ENCODE measurements at regions not wholly inside any gene's neighbourhood (a gene's known extent, or its start where the extent isn't known, plus 50 kb on each side); places are given as distances from the start of the nearest gene placed in this dataset.

DNA sequence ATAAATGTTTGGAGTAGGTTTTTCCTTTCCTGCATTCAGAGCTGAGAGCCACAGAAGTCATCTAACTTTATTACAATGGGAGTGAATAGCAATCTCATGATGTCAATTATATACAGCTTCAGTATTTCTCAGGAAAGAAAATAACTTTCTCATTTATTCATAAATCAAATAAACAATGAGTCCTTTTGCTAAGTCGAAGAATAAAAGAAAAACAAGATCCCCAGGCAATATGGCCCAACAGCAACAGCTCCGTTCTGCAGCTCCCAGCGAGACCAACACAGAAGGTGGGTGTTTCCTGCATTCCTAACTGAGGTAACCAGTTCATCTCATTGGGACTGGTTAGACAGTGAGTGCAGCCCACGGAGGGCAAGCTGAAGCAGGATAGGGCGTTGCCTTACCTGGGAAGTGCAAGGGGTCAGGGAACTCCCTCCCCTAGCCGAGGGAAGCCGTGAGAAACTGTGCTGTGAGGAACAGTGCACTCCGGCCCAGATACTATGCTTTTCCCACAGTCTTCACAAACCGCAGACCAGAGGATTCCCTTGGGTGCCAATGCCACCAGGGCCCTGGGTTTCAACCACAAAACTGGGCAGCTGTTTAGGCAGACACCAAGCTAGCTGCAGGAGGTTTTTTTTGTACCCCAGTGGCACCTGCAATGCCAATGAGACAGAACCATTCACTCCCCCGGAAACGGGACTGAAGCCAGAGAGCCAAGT lies 128.2 kb downstream of the SLITRK1 start:
- POLR2A ChIA-PET, result no interaction called here

DNA sequence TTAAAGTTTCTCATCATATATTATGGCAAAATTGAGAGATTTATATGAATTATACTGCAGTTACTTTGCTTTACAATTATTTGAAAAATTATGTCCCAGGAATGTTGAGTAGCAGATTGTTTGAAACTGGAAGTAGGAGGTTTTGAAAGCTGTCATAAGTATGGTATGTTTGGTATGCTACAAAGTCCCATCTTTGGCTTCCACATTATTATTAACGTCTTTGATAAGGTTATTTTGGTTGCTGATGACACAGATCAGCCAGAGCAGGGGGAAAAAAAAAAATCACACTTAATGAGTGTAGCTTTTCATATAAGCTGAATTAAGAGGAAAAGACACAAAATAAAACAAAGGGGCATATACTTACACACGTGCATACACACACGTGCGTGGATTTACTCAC lies 130.1 kb downstream of the SLITRK1 start:
- H3K79me2 ChIP-seq (ENCODE audit: control insufficient read depth, insufficient read depth, low read length), result no peaks in the 10 kb centered on the region
- no peak overlapping the region for H3K27ac ChIP-seq (ENCODE audit: low read length in 2 of 2)
- no peak overlapping the region for H2AFZ ChIP-seq (ENCODE audit: insufficient read depth, low read depth, low read length, poor library complexity, severe bottlenecking)
- no peaks in the 10 kb centered on the region for H3K9me3 Mint-ChIP-seq (ENCODE audit: insufficient read depth)
- H3K4me3 ChIP-seq (ENCODE audit: control extremely low read depth in 1 of 5, extremely low read depth in 1 of 5, insufficient read depth in 1 of 5, low read depth in 2 of 5, low read length in 4 of 5), result no peak overlapping the region
- H3K27ac Mint-ChIP-seq, result no peak overlapping the region
- no CpG with 5 or more reads among the region's 4 CpGs for WGBS (ENCODE audit: insufficient coverage)
- H3K27me3 Mint-ChIP-seq, result no peaks in the 10 kb centered on the region
- H3K9ac ChIP-seq (ENCODE audit: low read length), result no peak overlapping the region
- POLR2A ChIA-PET, result no interaction called here
- H3K4me1 ChIP-seq (ENCODE audit: control insufficient read depth in 2 of 2, insufficient read depth in 2 of 2, low read length in 2 of 2), result no peaks in the 10 kb centered on the region
- H3K36me3 ChIP-seq (replicated peaks in 1 of 2; ENCODE audit: control extremely low read depth in 1 of 2, control insufficient read depth in 1 of 2, extremely low read depth in 1 of 2, insufficient read depth in 2 of 2, low read length in 1 of 2), result no peaks in the 10 kb centered on the region
- H3K4me1 Mint-ChIP-seq, result no peaks in the 10 kb centered on the region
- no peaks in the 10 kb centered on the region for H3K27me3 ChIP-seq (replicated peaks in 1 of 4; ENCODE audit: control extremely low read depth in 1 of 4, control insufficient read depth in 3 of 4, insufficient read depth in 4 of 4, low read length in 3 of 4)
- no peak overlapping the region for H3K4me2 ChIP-seq (replicated peaks; ENCODE audit: low read depth, low read length, poor library complexity, severe bottlenecking)
- no peaks in the 10 kb centered on the region for H4K20me1 ChIP-seq (ENCODE audit: control insufficient read depth, insufficient read depth, low read length, poor library complexity, severe bottlenecking)
- H3K4me3 Mint-ChIP-seq, result no peak overlapping the region
- peaks cover 0 to 17% (median 1%) of the 10 kb centered on the region in 3 donors for H3K9me3 ChIP-seq (ENCODE audit: control extremely low read depth in 1 of 3, control insufficient read depth in 2 of 3, insufficient read depth in 1 of 3, low read length in 2 of 3)
- intact Hi-C loops (cut with micrococcal nuclease), result no loop called here
- TF ChIP-seq EZH2 (IDR thresholded peaks at IDR 0.05; ENCODE audit: borderline replicate concordance, insufficient read depth, low read depth, low read length, poor library complexity, severe bottlenecking), result no peak
- TF ChIP-seq, protein P1, sequence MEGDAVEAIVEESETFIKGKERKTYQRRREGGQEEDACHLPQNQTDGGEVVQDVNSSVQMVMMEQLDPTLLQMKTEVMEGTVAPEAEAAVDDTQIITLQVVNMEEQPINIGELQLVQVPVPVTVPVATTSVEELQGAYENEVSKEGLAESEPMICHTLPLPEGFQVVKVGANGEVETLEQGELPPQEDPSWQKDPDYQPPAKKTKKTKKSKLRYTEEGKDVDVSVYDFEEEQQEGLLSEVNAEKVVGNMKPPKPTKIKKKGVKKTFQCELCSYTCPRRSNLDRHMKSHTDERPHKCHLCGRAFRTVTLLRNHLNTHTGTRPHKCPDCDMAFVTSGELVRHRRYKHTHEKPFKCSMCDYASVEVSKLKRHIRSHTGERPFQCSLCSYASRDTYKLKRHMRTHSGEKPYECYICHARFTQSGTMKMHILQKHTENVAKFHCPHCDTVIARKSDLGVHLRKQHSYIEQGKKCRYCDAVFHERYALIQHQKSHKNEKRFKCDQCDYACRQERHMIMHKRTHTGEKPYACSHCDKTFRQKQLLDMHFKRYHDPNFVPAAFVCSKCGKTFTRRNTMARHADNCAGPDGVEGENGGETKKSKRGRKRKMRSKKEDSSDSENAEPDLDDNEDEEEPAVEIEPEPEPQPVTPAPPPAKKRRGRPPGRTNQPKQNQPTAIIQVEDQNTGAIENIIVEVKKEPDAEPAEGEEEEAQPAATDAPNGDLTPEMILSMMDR (IDR thresholded peaks at IDR 0.05), result no peak
- CTCF ChIA-PET, result no interaction called here
- DNase-seq (no peak), ATAC-seq (ENCODE audit: low read depth) (no peak)

More for the DNA sequence above, 128.2 kb downstream of the SLITRK1 start:
- CTCF ChIA-PET, result no interaction called here
- 77% methylated on average over 11 of the region's 11 CpGs for WGBS (ENCODE audit: insufficient coverage)
- no peaks in the 10 kb centered on the region for H3K9me3 Mint-ChIP-seq (ENCODE audit: insufficient read depth)
- H3K27me3 ChIP-seq (replicated peaks in 1 of 4; ENCODE audit: control extremely low read depth in 1 of 4, control insufficient read depth in 3 of 4, insufficient read depth in 4 of 4, low read length in 3 of 4), result no peaks in the 10 kb centered on the region
- no peaks in the 10 kb centered on the region for H3K36me3 ChIP-seq (replicated peaks in 1 of 2; ENCODE audit: control extremely low read depth in 1 of 2, control insufficient read depth in 1 of 2, extremely low read depth in 1 of 2, insufficient read depth in 2 of 2, low read length in 1 of 2)
- H3K4me1 ChIP-seq (ENCODE audit: control insufficient read depth in 2 of 2, insufficient read depth in 2 of 2, low read length in 2 of 2), result no peaks in the 10 kb centered on the region
- H3K27ac ChIP-seq (ENCODE audit: low read length in 2 of 2), result no peak overlapping the region
- TF ChIP-seq, protein P1 (IDR thresholded peaks at IDR 0.05), result no peak
- no peak for TF ChIP-seq EZH2 (IDR thresholded peaks at IDR 0.05; ENCODE audit: borderline replicate concordance, insufficient read depth, low read depth, low read length, poor library complexity, severe bottlenecking)
- H3K4me3 ChIP-seq (ENCODE audit: control extremely low read depth in 1 of 5, extremely low read depth in 1 of 5, insufficient read depth in 1 of 5, low read depth in 2 of 5, low read length in 4 of 5), result no peak overlapping the region
- no peak overlapping the region for H3K27ac Mint-ChIP-seq
- H3K4me1 Mint-ChIP-seq, result no peaks in the 10 kb centered on the region
- no peaks in the 10 kb centered on the region for H3K79me2 ChIP-seq (ENCODE audit: control insufficient read depth, insufficient read depth, low read length)
- H3K27me3 Mint-ChIP-seq, result no peaks in the 10 kb centered on the region
- H4K20me1 ChIP-seq (ENCODE audit: control insufficient read depth, insufficient read depth, low read length, poor library complexity, severe bottlenecking), result no peaks in the 10 kb centered on the region
- H3K4me3 Mint-ChIP-seq, result no peak overlapping the region
- ATAC-seq (ENCODE audit: low read depth) (no peak), DNase-seq (no peak)
- H3K9me3 ChIP-seq (ENCODE audit: control extremely low read depth in 1 of 3, control insufficient read depth in 2 of 3, insufficient read depth in 1 of 3, low read length in 2 of 3), result peaks cover 0 to 17% (median 1%) of the 10 kb centered on the region in 3 donors
- H3K4me2 ChIP-seq (replicated peaks; ENCODE audit: low read depth, low read length, poor library complexity, severe bottlenecking), result no peak overlapping the region
- H3K9ac ChIP-seq (ENCODE audit: low read length), result no peak overlapping the region
- H2AFZ ChIP-seq (ENCODE audit: insufficient read depth, low read depth, low read length, poor library complexity, severe bottlenecking), result no peak overlapping the region
- intact Hi-C loops (cut with micrococcal nuclease), result no loop called here
